Dendritic cell treated with granulocyte-macrophage colony-stimulating factor and Interleukin-4, amounts not matched to agents 40 ng/mL and 50 ng/mL, for 4 days (primary cell): ENCODE measurements at regions not wholly inside any gene's neighbourhood (a gene's known extent, or its start where the extent isn't known, plus 50 kb on each side); places are given as distances from the start of the nearest gene placed in this dataset.

Experiments
- H3K27ac Mint-ChIP-seq: one replicate; pipeline ENCODE4 v1.8.0; 2022; ENCODE audit warnings: mild to moderate bottlenecking, mixed read lengths
- H3K27me3 Mint-ChIP-seq: one replicate; pipeline ENCODE4 v1.8.0; 2022; ENCODE audit warnings: mild to moderate bottlenecking, mixed read lengths
- H3K36me3 Mint-ChIP-seq: one replicate; pipeline ENCODE4 v1.8.0; 2022; ENCODE audit warnings: low read depth, mixed read lengths
- H3K4me1 Mint-ChIP-seq: one replicate; pipeline ENCODE4 v1.8.0; 2022; ENCODE audit warnings: low read depth, mixed read lengths
- H3K4me3 Mint-ChIP-seq: one replicate; pipeline ENCODE4 v1.8.0; 2022; ENCODE audit warnings: mild to moderate bottlenecking, moderate library complexity, mixed read lengths
- H3K9me3 Mint-ChIP-seq: one replicate; pipeline ENCODE4 v1.8.0; 2022; ENCODE audit warnings: mixed read lengths
- intact Hi-C: fragments of 100-400 bp; cut with micrococcal nuclease; formaldehyde crosslinking; loops from one replicate; pipeline ENCODE4 v1.15.0; 2022

GRCh38 chr11:95554911-95555310 is 234.7 kb downstream of the FAM76B start:
- intact Hi-C loops: no loop called here
- H3K4me3 Mint-ChIP-seq: no peak overlapping the region
- H3K36me3 Mint-ChIP-seq: no peaks in the 10 kb centered on the region

GRCh38 chr11:95549301-95549700 is 240.3 kb downstream of the FAM76B start:
- H3K4me3 Mint-ChIP-seq: no peak overlapping the region

More at GRCh38 chr11:95554911-95555310, 234.7 kb downstream of the FAM76B start:
- Mint-ChIP-seq H3K9me3 (no peaks in the 10 kb centered on the region), H3K27me3 (no peaks in the 10 kb centered on the region), H3K4me1 (peaks cover 14% of the 10 kb centered on the region), H3K27ac (no peak overlapping the region)

GRCh38 chr11:95548416-95548815 is 241.2 kb downstream of the FAM76B start:
- H3K4me1 Mint-ChIP-seq: no peaks in the 10 kb centered on the region

More at GRCh38 chr11:95549301-95549700, 240.3 kb downstream of the FAM76B start:
- Mint-ChIP-seq H3K36me3 (no peaks in the 10 kb centered on the region), H3K27ac (no peak overlapping the region), H3K4me1 (no peaks in the 10 kb centered on the region), H3K27me3 (no peaks in the 10 kb centered on the region), H3K9me3 (no peaks in the 10 kb centered on the region)
- intact Hi-C loops: no loop called here

GRCh38 chr11:95547976-95548375 is 241.6 kb downstream of the FAM76B start:
- H3K9me3 Mint-ChIP-seq: no peaks in the 10 kb centered on the region
- H3K4me1 Mint-ChIP-seq: no peaks in the 10 kb centered on the region
- intact Hi-C loops: no loop called here
- H3K27me3 Mint-ChIP-seq: no peaks in the 10 kb centered on the region
- H3K36me3 Mint-ChIP-seq: no peaks in the 10 kb centered on the region
- H3K4me3 Mint-ChIP-seq: no peak overlapping the region
- H3K27ac Mint-ChIP-seq: no peak overlapping the region

More at GRCh38 chr11:95548416-95548815, 241.2 kb downstream of the FAM76B start:
- Mint-ChIP-seq H3K4me3 (no peak overlapping the region), H3K36me3 (no peaks in the 10 kb centered on the region), H3K9me3 (no peaks in the 10 kb centered on the region), H3K27ac (no peak overlapping the region), H3K27me3 (no peaks in the 10 kb centered on the region)
- intact Hi-C loops: no loop called here

GRCh38 chr11:95547186-95547585 is 242.4 kb downstream of the FAM76B start:
- Mint-ChIP-seq H3K27ac (no peak overlapping the region), H3K4me1 (no peaks in the 10 kb centered on the region), H3K27me3 (no peaks in the 10 kb centered on the region), H3K4me3 (no peak overlapping the region), H3K36me3 (no peaks in the 10 kb centered on the region), H3K9me3 (no peaks in the 10 kb centered on the region)
- intact Hi-C loops: no loop called here

- Mint-ChIP-seq H3K27me3 (no peaks in the 10 kb centered on the region), H3K4me1 (no peaks in the 10 kb centered on the region), H3K27ac (no peak overlapping the region), H3K4me3 (no peak overlapping the region), H3K9me3 (no peaks in the 10 kb centered on the region), H3K36me3 (no peaks in the 10 kb centered on the region)
- intact Hi-C loops: no loop called here
Observed at GRCh38 chr11:95545116-95545875, 244.3 kb downstream of the FAM76B start.

- intact Hi-C loops: no loop called here
- Mint-ChIP-seq H3K27me3 (no peaks in the 10 kb centered on the region), H3K4me1 (no peaks in the 10 kb centered on the region), H3K9me3 (no peaks in the 10 kb centered on the region), H3K27ac (no peak overlapping the region), H3K36me3 (no peaks in the 10 kb centered on the region), H3K4me3 (no peak overlapping the region)
Observed at GRCh38 chr11:95544095-95544856, 245.3 kb downstream of the FAM76B start.

GRCh38 chr11:95542868-95543551 is 246.6 kb downstream of the FAM76B start:
- H3K27ac Mint-ChIP-seq: no peak overlapping the region
- H3K27me3 Mint-ChIP-seq: no peaks in the 10 kb centered on the region
- no peaks in the 10 kb centered on the region for H3K9me3 Mint-ChIP-seq
- H3K36me3 Mint-ChIP-seq: no peaks in the 10 kb centered on the region
- H3K4me1 Mint-ChIP-seq: no peaks in the 10 kb centered on the region
- intact Hi-C loops: no loop called here
- H3K4me3 Mint-ChIP-seq: no peak overlapping the region

- no peaks in the 10 kb centered on the region for H3K27me3 Mint-ChIP-seq
- H3K27ac Mint-ChIP-seq: no peak overlapping the region
- H3K4me1 Mint-ChIP-seq: no peaks in the 10 kb centered on the region
- H3K4me3 Mint-ChIP-seq: no peak overlapping the region
- intact Hi-C loops: no loop called here
- no peaks in the 10 kb centered on the region for H3K9me3 Mint-ChIP-seq
- no peaks in the 10 kb centered on the region for H3K36me3 Mint-ChIP-seq
Observed at GRCh38 chr11:95541715-95542114, 247.9 kb downstream of the FAM76B start.

GRCh38 chr11:95536047-95536690 is 253.4 kb downstream of the FAM76B start:
- H3K27ac Mint-ChIP-seq: no peak overlapping the region
- intact Hi-C loops: no loop called here

GRCh38 chr11:95534809-95535208 is 254.8 kb downstream of the FAM76B start:
- intact Hi-C loops: no loop called here
- H3K27ac Mint-ChIP-seq: no peak overlapping the region

More at GRCh38 chr11:95536047-95536690, 253.4 kb downstream of the FAM76B start:
- H3K4me1 Mint-ChIP-seq: no peaks in the 10 kb centered on the region
- H3K27me3 Mint-ChIP-seq: no peaks in the 10 kb centered on the region
- peaks cover 14% of the 10 kb centered on the region for H3K9me3 Mint-ChIP-seq
- no peaks in the 10 kb centered on the region for H3K36me3 Mint-ChIP-seq
- H3K4me3 Mint-ChIP-seq: no peak overlapping the region

GRCh38 chr11:95534226-95534625 is 255.4 kb downstream of the FAM76B start:
- Mint-ChIP-seq H3K36me3 (no peaks in the 10 kb centered on the region), H3K27ac (no peak overlapping the region), H3K4me3 (no peak overlapping the region), H3K27me3 (no peaks in the 10 kb centered on the region), H3K9me3 (peaks cover 14% of the 10 kb centered on the region), H3K4me1 (no peaks in the 10 kb centered on the region)
- intact Hi-C loops: no loop called here

More at GRCh38 chr11:95534809-95535208, 254.8 kb downstream of the FAM76B start:
- Mint-ChIP-seq H3K4me1 (no peaks in the 10 kb centered on the region), H3K27me3 (no peaks in the 10 kb centered on the region), H3K36me3 (no peaks in the 10 kb centered on the region), H3K4me3 (no peak overlapping the region), H3K9me3 (peaks cover 14% of the 10 kb centered on the region)

GRCh38 chr11:95531116-95531515 is 258.5 kb downstream of the FAM76B start:
- Mint-ChIP-seq H3K4me3 (no peak overlapping the region), H3K27ac (no peak overlapping the region), H3K36me3 (no peaks in the 10 kb centered on the region), H3K9me3 (peaks cover 14% of the 10 kb centered on the region), H3K4me1 (no peaks in the 10 kb centered on the region), H3K27me3 (no peaks in the 10 kb centered on the region)
- intact Hi-C loops: no loop called here
